GM19438 (cell line): ENCODE measurements at regions not wholly inside any gene's neighbourhood (a gene's known extent, or its start where the extent isn't known, plus 50 kb on each side); places are given as distances from the start of the nearest gene placed in this dataset.
"Not testable (repeated sequence)": the region's sequence is repeated elsewhere in the genome, so short reads cannot be mapped to it uniquely, and the experiment has no call there.

Experiments
- ATAC-seq: cut with Tn5 transposase; IDR thresholded peaks from one replicate; pipeline ENCODE4 v1.9.1; 2021; ENCODE audit warnings: low read depth; ENCODE audit not compliant: unreplicated experiment

DNA sequence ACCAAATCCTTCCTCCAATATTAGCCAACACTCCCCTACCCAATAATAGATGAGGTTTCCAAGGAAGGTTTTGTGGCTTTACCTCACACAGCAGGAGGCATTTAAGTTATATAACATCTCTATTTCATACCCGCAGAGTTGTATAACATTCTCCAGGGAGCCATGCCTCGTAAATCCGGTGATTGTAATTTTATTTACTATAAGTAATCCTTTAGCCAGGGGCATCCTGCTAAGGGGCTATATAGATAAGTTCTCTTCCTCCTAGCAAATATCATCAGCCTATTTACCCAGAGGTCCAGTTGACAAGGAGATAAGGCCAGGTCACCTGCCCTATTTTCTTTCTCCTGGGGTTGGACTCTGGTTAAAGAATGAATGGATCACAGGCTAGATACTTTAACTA is 2051.0 kb downstream of the EFNA5 start:
- no peak for ATAC-seq

DNA sequence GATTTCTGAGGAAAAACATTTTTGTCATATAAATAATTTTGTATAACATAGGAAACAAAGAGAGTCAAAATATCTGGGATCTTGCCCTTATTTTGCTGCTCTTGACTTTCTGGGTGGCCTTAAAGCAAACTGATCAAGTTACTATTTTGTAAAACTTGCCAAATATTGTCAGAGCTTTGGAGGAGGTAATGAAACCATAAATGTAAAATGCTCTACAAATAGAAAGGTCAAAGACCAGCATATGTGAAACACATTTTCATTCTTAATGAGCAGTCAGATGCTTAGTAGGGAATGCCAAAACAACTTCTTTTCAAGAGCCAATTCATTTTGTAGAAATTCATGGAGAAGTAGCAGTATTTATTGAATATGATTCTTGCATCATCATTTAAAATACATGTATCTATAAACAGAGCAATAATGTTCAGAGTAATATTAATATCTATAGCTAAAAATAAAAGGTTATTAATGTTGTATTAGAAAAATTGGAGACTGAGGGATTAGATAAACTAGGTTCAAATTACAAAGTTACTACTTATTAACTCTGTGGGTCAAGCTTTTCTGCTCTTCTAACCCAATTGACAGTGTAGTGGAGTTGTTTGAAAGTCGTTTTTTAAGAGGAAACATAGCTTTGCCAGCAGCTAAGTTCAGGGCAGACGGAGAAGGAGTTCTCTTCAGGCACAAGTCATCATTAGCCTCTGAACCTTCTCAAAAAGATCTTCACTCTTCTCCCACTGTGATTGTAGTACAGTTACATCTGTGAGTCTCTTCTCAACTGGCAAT is 2053.1 kb downstream of the EFNA5 start:
- no peak for ATAC-seq

DNA sequence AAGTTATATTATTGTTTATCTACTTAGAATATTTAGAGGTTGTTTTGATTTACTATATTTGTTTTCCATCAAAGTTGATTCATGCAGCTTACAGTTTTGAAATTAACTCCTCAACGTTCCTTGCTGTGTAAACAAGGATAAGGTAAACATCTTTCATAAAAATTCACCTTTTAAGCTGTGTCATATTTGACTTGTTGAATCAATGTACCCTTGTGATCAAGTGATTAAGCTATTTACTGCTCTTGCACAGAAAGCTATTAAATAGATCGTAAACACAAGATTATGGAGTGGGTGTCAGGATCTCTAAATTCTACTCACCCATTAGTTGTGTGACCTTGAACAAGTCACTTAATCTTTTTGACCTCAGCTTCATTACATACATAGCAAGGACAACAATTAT is 2054.0 kb upstream of the NUDT12 start:
- no peak for ATAC-seq

DNA sequence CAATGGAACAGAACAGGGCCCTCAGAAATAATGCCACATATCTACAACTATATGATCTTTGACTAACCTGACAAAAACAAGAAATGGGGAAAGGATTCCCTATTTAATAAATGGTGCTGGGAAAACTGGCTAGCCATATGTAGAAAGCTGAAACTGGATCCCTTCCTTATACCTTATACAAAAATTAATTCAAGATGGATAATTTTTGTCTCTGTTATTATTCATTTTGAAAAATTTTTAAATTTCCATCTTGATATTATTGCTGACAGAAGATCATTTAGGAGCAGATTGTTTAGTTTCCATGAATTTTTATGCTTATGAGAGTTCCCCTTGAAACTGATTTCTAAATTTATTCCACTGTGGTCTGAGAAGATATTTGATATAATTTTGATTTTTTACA is 2039.8 kb upstream of the NUDT12 start:
- not testable (repeated sequence) for ATAC-seq

DNA sequence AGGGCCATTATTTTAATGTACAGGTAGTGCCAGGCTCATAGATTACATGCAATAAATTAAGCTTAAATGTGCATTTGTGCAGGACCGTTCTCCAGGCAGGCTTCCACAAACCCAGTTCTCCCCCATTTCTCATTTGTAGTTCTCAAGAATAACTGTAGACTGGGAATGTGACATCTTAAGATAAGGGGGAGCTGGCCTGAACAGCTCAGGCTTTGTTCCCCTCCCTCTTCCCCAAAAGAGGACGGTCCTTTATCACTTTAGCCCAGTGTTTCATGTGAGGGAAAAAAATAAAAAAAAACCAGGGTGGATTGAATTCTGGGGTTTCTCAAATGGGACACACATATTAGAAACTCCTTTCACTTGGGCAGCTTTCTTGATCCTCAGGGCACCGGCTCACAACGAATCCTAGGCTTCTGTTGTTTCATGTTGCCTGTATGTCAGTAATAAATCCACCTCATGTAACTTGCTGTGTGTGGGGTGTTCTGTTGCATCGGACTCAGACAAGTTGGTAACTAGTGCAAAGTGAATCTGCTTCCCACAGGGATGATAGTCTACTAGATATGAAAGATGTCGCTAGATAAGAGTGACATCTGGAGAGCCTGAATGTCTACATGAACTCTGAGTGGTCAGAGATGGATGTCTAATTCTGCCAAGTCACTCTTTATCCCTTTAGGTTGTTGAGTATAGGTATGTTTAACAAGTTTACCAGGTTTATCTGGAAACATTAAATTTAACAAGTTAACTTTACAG is 2030.6 kb upstream of the NUDT12 start:
- ATAC-seq, result no peak

DNA sequence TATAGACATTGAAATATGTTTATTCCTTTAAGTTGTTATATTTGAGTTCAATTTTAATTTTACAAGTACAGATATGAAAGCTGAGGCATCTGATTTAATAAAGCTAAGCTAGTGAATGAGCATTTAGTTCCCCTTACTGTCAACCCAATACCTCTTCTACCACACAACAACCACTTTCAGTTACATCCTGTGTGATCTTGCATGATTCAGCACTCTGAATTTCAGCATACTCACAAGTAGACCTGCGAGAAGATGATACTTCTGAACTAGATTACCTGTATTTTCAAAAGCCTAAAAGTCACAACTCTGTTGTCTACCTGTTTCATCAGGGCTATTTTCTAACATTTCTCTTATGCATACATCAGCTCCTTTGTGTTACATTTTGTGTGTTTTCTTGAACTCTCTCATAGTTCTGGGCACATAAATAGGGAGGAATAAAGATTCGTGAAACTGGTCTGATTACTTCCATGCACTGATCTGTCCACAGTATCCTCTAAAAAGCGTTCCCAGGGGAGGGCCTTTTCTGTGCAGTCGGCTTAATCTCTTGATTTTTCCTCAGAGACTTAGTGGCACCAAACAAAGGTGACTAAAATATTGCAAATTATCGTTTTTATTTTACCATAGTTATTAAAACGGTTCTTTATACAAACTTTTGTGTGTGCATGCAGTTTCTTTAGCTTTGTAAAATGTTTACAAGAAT is 2025.5 kb upstream of the NUDT12 start:
- ATAC-seq, result no peak

DNA sequence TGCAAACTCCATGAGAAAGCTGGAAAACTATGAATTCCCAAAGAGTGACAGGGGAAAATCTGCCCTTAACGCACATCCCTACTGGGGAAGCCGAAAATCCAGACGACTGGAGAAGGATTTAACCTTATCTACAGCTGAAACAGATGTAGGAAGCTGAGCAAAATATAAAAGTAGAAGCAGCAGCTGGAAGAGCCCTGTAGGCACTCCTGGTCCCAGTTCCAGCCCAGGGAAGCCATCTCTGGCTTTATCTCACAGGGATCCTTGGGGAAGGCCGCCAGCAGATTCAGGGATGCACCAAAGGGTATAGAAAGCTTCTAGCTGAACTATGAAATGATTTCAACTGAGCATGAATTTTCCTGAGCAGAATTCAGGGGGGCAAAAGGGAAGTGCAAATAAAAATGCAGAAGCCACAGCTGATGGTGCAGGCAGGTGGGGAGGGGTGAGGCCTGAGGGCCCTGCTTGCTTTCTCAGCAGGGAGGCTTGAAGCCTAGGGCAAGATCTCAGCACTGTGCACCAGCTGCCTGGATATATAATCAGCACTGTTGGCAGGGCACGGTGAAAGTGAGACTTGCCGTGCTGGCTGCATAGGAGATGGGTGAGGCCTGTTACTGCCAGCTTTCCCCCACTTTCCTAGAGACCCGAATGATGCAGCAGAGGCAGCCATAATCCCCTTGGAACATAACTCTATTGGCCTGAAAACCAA is 2019.5 kb upstream of the NUDT12 start:
- no peak for ATAC-seq

DNA sequence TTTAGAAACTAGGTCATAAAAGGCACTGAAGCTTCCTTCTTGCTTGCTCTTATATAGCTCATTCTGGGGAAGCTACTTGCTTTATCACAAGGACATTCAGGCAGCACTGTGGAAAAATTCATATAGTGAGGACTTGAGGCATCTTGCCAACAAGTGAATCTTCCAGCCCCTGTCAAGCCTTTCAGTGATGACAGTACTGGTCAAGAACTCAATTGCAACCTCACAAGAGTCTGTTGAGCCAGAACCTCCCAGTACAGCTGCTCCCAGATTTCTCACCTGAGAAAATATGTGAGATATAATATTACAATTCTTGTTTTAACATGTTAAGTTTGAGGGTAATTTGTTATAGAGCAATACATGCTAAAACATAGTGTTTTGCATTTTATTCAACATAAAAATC is 2011.0 kb upstream of the NUDT12 start:
- ATAC-seq, result no peak

DNA sequence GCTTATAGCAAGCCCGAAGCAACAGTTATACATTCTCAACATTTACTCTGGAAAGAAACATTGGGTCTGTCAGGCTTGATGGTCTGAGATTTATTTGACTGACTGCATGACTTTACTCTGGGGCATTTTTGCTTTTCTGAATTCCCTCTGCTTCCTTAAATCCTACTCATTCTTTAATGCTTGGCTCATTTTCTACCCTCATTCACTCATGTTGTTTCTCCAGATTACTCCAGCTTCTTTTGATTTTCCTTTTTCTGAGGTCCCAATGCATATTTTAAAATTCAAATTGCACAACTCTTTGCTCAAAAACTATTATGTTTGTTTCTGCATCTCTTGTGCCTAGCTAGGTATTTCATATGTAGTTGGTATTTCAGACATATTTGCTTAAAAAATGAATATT is 2002.9 kb upstream of the NUDT12 start:
- no peak for ATAC-seq

DNA sequence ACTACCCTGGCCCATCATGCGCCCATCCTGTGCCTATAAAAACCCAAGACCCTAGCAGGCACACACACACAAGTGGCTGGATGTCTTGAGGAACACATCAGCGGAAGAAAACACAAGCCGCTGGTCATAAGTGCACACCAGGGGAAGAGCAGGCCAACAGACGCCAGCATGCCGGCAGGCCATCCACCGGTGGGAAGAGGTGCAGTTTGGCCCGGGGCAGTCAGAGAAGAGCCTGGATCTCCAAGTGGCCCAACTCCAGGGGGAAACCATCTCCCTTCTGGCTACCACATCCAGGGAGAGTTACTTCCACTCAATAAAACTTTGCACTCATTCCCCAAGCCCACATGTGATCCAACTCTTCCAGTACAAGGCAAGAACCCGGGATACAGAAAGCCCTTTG is 2001.3 kb upstream of the NUDT12 start:
- no peak for ATAC-seq

DNA sequence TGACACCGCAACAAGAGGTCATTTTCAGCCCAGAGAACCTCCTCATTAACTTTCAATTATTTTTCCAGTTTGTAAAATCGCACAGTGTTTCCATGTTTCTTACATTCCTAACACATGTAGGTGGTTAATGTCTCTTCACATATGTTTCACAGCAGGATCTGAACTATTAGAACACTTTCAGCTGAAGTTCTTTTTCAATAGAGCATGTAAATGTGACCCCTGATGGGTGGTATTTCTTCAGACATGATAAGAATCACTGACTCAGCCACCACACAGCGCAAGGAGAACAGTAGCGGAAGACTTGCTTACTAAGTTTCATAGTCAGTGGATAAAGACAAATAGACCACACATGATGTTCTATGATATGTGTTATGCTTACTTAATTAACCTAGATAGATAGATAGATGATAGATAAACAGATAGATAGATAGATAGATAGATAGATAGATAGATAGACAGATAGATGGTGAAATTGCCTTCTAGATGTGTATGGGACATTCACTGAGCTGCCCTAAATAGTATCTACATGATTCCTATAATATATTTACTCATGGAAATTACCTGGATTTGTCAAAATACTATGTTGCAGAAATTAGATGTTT is 1992.1 kb upstream of the NUDT12 start:
- no peak for ATAC-seq

DNA sequence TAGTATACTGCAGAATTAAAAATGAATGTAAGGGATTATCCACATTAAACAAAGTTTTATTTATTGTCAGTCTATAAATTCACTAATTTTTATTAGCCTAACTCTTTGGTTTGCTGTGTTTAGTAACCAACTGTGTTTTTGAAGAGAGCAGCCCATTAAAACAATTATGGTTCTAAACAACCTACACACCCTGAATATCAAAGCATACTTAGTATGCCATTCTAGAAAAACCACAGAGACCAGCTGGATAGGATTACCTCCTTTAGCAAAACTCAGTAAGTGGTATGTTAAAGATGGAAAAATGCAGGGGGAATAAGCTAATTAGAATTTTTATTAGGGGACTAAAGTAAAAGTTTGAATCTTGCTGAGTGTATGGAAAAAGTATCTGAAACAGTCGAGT is 1981.7 kb upstream of the NUDT12 start:
- ATAC-seq, result no peak

DNA sequence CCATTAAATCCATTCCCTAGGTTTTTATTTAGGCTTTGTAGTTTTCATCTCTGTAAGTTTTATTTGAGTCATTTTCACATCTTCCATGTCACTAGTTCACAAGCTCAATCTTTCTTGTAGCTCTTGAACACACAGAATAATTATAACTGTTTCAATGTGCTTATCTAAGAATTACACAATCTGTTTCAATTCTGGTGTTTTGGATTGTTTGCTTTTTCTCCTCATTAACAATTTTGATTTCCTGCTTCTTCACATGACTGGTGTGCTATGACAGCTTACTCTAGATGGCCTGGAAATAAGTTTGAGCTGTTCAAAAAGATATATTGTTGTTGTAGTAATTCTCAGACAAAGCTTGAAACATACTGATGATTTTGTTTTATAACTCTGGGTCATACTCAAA is 1974.1 kb upstream of the NUDT12 start:
- no peak for ATAC-seq

DNA sequence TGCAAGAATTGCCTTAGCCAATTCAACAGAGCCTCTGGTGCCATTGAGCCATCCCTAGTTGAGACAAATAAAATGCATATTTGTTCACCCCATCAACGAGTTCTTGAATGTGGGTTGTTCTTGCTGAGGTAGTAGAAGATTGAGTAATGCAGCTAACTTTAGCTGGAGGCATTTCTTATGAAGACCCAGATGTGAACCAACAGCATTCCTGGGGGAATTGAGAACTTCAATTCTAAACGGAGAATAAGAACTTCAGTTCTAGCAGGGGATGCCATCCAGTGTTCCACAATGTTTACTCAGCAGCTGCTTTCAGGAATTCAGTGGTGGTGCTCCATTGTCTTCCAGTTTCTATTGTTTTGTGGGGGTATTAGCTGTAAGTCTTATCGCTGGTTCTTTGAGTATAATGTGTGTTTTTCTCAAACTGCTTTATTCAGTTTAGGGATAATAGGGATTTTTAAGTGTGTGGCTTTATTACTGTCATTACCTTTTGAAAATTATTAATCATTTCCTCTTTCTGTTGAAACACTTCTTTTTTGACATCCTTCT is 1968.2 kb upstream of the NUDT12 start:
- ATAC-seq, result no peak

DNA sequence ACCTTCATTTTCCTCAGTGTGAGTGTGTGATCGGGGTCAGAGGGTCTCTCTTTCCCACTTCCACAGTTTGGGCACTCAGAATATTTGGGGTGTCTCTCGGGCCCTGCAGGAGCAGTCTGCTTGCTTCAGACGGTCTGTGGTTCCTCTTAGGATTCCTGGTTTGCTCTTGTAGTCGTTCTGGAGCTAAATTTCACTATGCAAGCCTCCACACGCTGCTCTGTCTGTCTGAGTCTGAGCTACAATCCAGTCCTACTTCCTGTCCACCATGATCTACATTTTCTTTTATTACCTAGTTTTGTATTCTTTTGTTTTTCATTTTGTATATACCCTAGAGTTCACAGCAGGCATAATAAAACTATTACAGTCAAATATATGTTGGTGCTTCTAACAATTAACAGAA is 1967.3 kb upstream of the NUDT12 start:
- ATAC-seq, result no peak

DNA sequence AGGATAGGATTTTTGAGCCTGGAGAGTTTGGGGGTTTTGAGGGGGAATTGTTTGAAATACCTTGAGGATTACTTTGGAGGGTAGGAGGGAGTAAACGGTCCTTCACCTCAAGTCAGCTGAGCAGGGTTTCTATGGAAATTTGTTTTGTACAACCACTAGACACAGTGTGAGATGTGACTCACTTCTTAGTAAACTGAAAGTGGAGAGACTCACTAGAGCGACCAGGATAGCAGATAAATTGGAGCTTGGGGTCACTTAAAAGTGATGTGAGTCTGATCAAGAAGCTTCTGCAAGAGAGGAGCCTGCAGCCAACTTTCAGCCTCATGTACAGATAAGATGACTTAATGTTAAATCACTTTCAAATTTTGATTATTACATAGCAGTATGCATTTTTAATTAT is 1945.9 kb upstream of the NUDT12 start:
- ATAC-seq, result no peak

DNA sequence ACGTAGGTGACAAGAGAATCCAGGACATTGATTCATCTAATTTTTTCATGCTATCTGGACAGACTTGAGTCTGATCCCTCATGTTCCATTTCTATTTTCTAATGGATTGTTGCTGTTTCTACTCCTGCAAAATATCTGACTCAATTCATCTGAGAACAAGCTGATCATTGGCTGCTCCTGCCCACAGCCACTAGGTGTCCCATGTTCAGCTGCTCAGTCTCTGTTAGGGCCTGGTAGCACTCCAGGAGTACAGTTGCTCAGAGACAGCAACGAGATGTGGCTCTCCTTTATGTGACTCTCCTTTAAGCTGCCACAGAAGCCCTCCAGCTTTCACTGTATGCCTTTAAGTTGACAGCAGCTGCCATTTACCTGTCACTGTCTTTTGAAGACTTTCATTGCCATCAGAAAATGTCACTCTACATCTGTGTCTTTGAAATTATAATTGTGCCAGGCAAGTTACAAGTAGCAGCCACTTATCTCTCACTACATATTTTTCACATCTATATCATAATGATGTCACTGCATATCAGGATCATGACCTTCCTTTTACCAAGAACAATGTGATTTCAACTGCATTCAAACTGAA is 1944.2 kb upstream of the NUDT12 start:
- no peak for ATAC-seq

DNA sequence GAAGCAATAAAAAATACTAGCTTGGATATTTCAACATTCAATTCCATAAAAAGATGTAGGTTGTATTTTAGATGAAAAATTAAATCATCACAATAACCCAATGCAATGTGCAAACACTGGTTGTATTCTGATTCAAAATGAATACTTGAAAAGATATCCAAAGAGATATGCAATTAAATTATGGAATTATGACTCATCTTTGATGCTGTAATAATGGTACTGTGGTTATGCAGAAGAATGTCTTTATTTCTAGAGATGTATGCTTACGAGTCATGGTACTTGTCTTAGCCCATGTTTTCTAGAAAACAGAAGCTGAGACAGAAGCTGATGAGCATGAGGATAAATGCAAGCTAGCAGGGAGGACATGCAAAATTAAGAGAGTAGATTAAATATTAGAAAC is 1941.4 kb upstream of the NUDT12 start:
- ATAC-seq, result no peak

DNA sequence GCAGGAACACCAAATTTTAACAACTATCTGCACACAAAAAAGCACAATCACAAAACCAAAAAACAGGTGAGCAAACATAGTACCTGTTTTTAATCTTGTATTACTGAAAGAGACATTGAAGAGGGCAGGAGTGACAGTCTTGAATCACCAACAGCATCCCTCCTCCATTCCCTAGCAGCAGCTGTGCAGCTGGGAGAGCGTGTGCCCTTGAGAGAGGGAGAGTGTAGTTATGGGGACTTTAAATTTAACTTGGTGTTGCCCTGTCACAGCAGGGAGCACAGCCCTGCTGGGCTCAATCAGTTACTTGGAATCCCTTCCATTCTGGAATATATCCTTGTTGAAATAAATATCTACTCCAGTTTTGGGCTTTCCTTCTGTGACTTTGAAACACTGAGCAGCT is 1938.7 kb upstream of the NUDT12 start:
- no peak for ATAC-seq

DNA sequence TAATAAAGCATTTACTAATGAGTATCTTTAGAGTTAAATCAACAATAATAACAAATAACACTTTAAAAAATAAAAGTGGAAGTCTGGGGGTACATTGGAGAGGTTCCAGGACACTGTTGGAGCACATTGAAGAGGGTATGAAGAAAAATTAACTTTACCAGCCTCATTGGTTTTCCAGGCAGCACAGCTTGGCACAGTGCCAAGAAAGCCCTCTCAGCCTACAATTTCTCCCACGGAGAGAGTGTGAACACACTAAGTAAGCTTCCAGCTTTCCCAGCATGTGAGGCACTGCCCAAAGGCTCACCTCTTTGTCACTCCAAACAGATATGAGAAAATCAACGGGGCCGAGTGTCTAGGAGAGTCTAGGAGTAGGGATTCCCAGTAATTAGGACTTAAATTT is 1912.8 kb upstream of the NUDT12 start:
- no peak for ATAC-seq
